ENCODE measurements at regions not wholly inside any gene's neighbourhood (a gene's known extent, or its start where the extent isn't known, plus 50 kb on each side); places are given as distances from the start of the nearest gene placed in this dataset.

DNA sequence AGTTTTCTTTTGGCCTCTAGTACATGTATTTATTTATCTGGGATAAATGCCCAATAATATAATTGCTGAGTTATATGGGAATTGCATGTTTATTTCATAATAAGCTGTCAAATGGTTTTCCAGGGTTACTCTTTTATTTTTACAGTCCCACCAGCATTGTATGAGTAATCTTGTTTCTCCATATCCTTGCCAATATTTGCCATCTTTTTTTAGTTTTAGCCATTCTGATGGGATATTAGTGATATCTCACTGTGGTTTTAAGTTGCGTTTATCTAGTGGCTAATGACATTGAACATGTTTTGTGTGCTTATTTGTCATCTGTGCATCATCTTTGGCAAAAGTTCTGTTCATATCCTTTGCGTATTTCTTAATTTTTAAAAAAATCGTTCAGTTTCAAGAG is 372.8 kb upstream of the CCDC179 start:
- no peak for TF ChIP-seq POLR2A (IDR thresholded peaks at IDR 0.05)
- TF ChIP-seq, protein P1, sequence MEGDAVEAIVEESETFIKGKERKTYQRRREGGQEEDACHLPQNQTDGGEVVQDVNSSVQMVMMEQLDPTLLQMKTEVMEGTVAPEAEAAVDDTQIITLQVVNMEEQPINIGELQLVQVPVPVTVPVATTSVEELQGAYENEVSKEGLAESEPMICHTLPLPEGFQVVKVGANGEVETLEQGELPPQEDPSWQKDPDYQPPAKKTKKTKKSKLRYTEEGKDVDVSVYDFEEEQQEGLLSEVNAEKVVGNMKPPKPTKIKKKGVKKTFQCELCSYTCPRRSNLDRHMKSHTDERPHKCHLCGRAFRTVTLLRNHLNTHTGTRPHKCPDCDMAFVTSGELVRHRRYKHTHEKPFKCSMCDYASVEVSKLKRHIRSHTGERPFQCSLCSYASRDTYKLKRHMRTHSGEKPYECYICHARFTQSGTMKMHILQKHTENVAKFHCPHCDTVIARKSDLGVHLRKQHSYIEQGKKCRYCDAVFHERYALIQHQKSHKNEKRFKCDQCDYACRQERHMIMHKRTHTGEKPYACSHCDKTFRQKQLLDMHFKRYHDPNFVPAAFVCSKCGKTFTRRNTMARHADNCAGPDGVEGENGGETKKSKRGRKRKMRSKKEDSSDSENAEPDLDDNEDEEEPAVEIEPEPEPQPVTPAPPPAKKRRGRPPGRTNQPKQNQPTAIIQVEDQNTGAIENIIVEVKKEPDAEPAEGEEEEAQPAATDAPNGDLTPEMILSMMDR (IDR thresholded peaks at IDR 0.05), result no peak

DNA sequence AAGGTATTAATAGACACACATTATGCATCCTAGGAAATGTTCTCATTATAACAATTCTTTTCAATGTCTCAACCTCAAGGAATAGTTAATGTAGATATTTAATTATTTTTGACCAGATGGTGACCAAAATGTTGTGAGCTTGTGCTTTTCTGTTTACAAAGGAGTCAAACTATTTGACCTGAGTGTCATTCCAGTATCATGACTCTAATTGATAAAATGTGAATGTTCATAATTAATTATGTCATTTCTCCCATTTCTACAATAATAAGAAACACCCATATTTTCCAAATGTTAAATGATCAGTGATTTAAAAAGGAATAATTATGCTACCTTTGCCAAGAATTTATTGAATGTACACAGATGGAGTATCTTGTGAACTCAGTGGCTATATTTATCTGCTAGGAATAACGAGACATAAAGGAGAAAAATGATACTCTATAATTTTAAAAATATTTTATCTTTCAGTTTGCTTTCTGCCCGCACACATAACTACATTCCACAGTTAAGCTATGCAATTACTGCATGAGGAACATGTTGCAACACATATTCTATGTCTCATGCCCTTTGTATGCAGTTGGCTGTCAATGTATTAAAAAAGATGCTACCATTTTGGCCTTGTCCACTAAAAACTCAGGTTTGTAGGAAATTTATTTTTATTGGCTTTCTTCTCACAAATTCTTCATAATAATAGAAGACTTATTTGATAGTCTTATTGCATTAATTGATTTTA is 376.7 kb upstream of the CCDC179 start:
- no peak for ATAC-seq

More for the DNA sequence above, 372.8 kb upstream of the CCDC179 start:
- Histone ChIP-seq H3K36me3 (no peaks in the 10 kb centered on the region), H3K9me3 (no peaks in the 10 kb centered on the region), H3K4me1 (no peaks in the 10 kb centered on the region), H3K27ac (no peak overlapping the region), H3K4me3 (no peak overlapping the region), H3K27me3 (no peaks in the 10 kb centered on the region)
- DNase-seq (no peak), ATAC-seq (no peak)
- 61 to 71% (median 67%) methylated on average over 3 of the region's 3 CpGs for WGBS, 4 donors
- intact Hi-C loops (cut with DNase I), result no loop called here

DNA sequence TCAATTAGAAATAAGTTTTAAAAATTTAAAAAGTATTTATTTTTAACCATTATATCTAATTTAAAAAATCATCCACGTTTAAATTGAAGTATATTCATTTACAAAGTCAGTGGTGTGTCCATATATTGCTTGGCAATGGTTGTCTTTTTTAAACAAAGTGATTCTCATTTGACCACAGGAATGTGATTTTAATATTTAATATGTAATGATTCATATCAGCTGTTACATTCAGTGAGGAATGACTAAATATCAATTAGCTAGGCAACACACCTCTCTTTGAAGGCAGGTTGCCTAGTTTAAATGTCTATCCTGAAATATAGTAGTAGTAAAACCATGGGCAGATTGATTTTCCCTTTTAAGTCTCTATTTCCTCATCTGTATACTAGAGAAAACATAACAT is 392.2 kb upstream of the CCDC179 start:
- Histone ChIP-seq H3K4me1 (no peaks in the 10 kb centered on the region), H3K27ac (no peak overlapping the region), H3K9me3 (peaks cover 0 to 5% (median 0%) of the 10 kb centered on the region in 12 donors), H3K27me3 (no peaks in the 10 kb centered on the region), H3K4me3 (no peak overlapping the region), H3K36me3 (no peaks in the 10 kb centered on the region)
- intact Hi-C loops (cut with DNase I), result no loop called here
- 54 to 66% (median 61%) methylated on average over 1 of the region's 1 CpG for whole genome bisulfite sequencing, 4 donors
- ATAC-seq (no peak), DNase-seq (no peak)
- TF ChIP-seq, protein P1 (IDR thresholded peaks at IDR 0.05), result no peak
- TF ChIP-seq POLR2A (IDR thresholded peaks at IDR 0.05), result no peak

More for the DNA sequence above, 376.7 kb upstream of the CCDC179 start:
- 57 to 72% (median 63%) methylated on average over 2 of the region's 2 CpGs for WGBS, 4 donors
- Histone ChIP-seq H3K4me3 (no peak overlapping the region), H3K27ac (no peak overlapping the region), H3K9me3 (no peaks in the 10 kb centered on the region), H3K36me3 (no peaks in the 10 kb centered on the region), H3K4me1 (no peaks in the 10 kb centered on the region), H3K27me3 (no peaks in the 10 kb centered on the region)
- intact Hi-C loops (cut with DNase I), result no loop called here
- TF ChIP-seq, protein P1 (IDR thresholded peaks at IDR 0.05), result no peak
- no peak for TF ChIP-seq POLR2A (IDR thresholded peaks at IDR 0.05)
- DNase-seq, result no peak

DNA sequence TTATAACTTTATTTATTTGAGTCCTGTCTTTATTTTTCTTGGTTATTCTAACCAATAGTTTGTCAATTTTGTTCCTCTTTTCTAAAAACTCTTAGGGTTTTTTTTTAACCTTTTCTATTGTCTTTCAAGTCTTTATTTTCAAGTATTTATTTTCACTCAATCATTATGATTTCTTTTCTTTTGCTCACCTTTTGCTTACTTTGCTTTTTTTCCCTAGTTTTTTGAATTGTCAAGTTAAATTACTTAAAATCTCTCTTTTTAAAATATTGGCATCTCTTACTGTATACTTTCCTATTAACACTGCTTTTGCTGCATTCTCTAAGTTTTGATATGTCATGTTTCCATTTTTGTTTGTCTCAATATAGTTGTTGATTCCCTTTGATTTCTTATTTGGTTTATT is 396.8 kb upstream of the CCDC179 start:
- Histone ChIP-seq H3K27ac (no peak overlapping the region), H3K4me3 (no peak overlapping the region), H3K36me3 (no peaks in the 10 kb centered on the region), H3K27me3 (no peaks in the 10 kb centered on the region), H3K4me1 (no peaks in the 10 kb centered on the region), H3K9me3 (peaks cover 0 to 5% (median 0%) of the 10 kb centered on the region in 12 donors)
- no peak for TF ChIP-seq POLR2A (IDR thresholded peaks at IDR 0.05)
- TF ChIP-seq, protein P1 (IDR thresholded peaks at IDR 0.05), result no peak
- intact Hi-C loops (cut with DNase I), result no loop called here
- no peak for DNase-seq
- no peak for ATAC-seq
